GM12873 (cell line): ENCODE measurements at regions not wholly inside any gene's neighbourhood (a gene's known extent, or its start where the extent isn't known, plus 50 kb on each side); places are given as distances from the start of the nearest gene placed in this dataset.

ENCODE experiments used
- TF ChIP-seq, protein P1 (sequence below): IDR thresholded peaks from 2 replicates; pipeline ENCODE4 v1.5.1; 2012; ENCODE audit warnings: low read depth, mild to moderate bottlenecking, moderate library complexity, low read length, control low read depth; ENCODE audit not compliant: insufficient read depth; ENCODE audit errors: missing control alignments

DNA sequence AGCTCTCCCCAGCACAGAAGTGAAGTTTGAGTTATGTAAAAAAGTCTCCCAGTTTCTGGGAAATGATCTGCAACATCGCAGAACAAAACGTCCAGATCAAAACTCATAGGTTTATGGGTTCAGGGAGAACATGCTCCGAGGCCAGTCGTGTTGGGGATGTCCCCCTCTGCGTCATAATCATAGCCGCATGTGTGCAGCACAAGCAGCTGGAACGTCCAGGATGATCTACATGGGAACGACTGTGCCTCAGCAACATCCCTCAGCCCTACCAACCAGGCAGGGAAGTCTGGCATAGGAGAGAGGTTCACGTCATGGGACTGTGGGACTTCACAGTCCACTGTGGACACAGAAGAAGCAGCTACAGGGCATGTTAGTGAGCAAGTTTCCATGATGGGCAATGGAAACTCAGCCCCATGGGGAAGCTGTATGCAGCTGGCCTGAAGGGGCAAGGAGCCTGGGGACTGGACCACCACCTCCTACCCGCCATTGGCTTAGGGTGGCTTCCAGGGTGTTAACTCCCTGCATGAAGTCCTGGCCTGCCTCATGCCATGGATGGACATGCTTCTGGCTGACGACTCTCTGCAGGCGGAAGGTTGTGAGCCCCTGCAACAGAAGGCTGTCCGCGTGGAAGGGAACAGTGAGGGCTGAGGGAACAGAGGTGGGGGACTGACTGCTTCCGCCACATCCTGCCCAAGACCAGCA lies 96.9 kb downstream of the COPS8 start:
- TF ChIP-seq, protein P1, sequence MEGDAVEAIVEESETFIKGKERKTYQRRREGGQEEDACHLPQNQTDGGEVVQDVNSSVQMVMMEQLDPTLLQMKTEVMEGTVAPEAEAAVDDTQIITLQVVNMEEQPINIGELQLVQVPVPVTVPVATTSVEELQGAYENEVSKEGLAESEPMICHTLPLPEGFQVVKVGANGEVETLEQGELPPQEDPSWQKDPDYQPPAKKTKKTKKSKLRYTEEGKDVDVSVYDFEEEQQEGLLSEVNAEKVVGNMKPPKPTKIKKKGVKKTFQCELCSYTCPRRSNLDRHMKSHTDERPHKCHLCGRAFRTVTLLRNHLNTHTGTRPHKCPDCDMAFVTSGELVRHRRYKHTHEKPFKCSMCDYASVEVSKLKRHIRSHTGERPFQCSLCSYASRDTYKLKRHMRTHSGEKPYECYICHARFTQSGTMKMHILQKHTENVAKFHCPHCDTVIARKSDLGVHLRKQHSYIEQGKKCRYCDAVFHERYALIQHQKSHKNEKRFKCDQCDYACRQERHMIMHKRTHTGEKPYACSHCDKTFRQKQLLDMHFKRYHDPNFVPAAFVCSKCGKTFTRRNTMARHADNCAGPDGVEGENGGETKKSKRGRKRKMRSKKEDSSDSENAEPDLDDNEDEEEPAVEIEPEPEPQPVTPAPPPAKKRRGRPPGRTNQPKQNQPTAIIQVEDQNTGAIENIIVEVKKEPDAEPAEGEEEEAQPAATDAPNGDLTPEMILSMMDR, result no peak

DNA sequence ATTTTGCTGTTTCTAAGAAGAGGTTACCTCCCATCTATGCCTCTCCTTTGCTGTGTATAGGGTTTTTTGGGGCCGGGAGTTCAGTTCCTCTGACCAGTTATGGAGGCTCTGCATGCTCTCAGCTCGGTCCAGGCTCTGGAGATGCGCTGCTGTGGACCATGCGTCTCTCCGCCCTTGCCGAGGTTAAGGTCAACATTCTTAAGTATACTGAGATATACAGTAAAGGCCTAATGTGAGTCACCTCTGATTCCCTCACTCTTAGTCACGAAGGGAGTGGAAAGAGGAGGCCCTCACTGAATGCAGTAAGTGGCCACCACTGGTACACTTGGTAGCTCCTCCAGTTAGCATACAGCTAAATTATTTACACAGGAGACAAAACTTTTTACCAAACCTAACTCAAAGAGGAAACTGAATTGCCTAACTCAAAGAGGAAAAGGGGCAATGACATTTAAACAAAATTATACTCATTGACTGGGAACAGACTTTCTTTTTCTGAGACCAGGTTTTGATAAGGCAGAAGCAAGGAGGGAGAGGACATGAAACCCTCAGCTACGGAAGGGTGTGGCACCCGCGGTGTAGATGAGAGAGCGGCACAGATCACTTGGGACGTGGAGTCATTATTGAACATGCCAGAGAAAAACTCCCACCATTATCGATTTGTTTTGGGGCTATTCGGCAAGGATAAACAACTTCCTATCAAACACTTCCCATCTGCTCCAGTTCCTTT lies 98.7 kb downstream of the COPS8 start:
- TF ChIP-seq, protein P1, result no peak

DNA sequence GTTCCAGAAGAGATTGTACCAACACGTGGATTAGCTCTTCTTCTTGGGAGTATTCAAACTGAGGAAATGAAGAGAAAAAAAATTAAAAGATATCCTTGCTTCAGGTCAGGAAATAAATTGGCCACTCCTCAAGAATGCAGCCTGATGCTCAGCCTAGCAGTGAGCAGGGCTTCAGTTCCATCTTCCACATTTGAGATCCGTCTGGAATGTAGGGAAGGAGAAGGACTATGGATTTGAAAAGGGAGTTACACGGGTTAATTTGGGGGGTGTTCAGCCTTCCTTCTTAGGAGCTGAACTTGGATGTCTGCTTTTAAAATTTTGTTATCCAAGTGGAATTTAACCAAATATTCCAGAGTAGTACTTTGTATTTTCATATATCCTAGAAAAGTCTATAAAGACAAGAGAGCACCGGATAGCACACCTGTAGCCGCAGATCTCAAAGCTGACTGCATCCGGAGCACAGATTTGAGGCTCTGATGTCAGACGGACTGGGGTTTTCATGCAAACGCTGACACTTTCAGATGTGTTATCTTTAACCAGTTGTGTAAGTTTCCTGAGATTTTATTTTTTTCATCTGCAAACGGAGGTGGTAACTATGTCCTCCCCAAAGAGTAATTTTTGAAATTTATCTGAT lies 99.3 kb downstream of the COPS8 start:
- TF ChIP-seq, protein P1, result no peak

DNA sequence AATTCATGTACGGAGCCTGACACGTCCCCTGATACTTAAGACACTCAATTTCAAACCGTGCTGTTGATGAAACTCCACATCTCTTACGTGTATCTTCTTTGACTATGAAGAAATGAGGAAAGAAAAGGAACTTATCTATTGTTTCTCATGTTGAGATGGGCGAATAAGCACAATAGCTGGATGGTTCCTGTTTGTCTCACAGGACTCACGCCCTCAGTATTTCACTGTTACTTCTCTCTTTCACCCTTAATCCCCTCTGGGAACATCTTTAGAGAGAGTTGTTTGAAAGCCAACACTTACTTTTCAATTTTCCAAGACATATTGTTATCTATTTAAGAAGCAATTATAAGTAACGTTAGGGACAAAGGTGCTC lies 99.8 kb downstream of the COPS8 start:
- TF ChIP-seq, protein P1, result no peak

DNA sequence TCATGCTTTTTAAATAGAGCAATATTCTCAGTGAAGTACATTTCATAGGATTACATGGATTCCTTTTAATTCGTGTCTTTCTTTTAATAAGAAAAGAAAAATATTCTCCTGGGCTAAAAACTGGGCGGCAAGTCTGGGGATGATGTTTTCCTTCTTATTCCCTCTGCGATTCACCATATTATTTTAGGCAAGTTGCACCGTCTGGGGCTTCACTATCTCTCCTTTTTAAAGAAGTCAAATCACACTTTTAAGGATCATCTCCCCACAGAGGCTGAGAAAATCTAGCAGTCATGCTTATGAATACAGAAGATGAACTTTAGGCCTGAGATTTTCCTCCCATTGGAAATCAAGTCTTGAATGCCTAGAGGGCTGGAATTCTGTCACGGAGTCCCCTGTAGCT lies 104.1 kb downstream of the COPS8 start:
- TF ChIP-seq, protein P1, result no peak

DNA sequence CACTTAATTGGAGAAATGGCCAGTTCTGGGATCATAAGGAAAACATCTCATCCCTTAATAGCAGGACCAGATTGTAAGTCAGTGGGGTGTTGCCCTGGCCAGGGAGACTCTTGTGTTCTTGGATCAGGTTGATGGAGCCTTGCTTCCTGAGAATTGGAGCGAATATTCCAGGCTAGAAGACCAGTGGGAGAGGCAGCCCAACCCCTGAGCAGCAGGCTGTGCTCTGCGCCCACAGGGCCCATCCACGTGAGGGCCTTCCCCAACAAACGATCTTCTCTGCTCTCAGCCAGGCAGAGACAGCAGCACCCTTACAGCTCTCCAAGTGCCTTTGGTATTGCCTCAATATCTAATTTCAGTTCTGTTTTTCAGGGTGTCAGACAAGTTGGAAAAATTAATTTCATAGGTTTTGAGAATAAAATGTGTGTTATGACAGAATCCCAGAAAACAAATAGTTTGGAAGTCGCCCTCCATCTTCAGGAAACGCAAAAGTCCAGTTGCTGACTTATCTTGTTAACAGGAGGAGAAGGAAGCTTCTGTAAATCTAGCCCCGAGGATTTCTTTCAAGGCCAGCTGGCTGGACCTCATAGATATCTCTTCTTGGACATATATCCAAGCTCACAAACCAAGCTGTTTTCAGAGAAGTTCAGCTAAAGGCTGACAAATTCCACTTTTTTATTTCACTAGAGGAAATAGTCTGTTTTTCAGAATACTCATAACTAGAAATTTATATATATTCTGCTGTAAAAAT lies 105.5 kb downstream of the COPS8 start:
- TF ChIP-seq, protein P1, result no peak

DNA sequence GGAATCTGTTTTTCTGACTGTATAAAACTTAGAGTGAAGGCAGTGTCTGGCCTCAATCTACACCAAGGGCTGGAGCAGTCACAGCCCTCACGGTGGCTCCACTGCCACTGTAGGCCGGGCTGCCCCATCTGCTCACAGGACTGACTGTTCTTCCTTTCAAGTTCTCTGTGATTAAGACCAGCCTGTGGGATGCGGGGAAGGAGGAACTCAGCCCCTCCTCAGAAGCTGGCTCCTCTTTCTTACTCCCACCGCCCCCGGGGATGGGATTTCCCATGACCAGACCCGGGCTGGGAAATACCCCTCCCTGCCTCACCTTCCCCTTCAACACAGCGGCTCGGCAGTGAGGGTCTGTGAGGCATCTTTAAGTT lies 106.0 kb downstream of the COPS8 start:
- TF ChIP-seq, protein P1, result no peak
